GM21723 (cell line): ENCODE measurements at regions not wholly inside any gene's neighbourhood (a gene's known extent, or its start where the extent isn't known, plus 50 kb on each side); places are given as distances from the start of the nearest gene placed in this dataset.

Experiments
- ATAC-seq: cut with Tn5 transposase; IDR thresholded peaks from one replicate; pipeline ENCODE4 v1.9.1; 2021; ENCODE audit warnings: mild to moderate bottlenecking, moderate library complexity; ENCODE audit not compliant: unreplicated experiment

- no peak for ATAC-seq
Measured at GRCh38 chr3:193897731-193898180, 238.2 kb upstream of the HES1 start.

GRCh38 chr3:193899001-193899400 lies 236.9 kb upstream of the HES1 start:
- ATAC-seq: no peak

GRCh38 chr3:193901007-193901406 lies 234.9 kb upstream of the HES1 start:
- no peak for ATAC-seq

GRCh38 chr3:193902607-193903511 lies 233.1 kb upstream of the HES1 start:
- no peak for ATAC-seq

GRCh38 chr3:193903512-193903817 lies 232.5 kb upstream of the HES1 start:
- no peak for ATAC-seq

GRCh38 chr3:193903966-193904365 lies 232.0 kb upstream of the HES1 start:
- no peak for ATAC-seq

GRCh38 chr3:193905541-193906396 lies 230.2 kb upstream of the HES1 start:
- no peak for ATAC-seq

GRCh38 chr3:193906849-193907410 lies 229.0 kb upstream of the HES1 start:
- ATAC-seq: no peak

GRCh38 chr3:193908181-193908744 lies 227.7 kb upstream of the HES1 start:
- no peak for ATAC-seq

- peak; percentile 92 for ATAC-seq
Measured at GRCh38 chr3:193909387-193909786, 226.6 kb upstream of the HES1 start.

- ATAC-seq: no peak
Measured at GRCh38 chr3:193910310-193910709, 225.6 kb upstream of the HES1 start.

GRCh38 chr3:193910886-193911738 lies 224.8 kb upstream of the HES1 start:
- no peak for ATAC-seq

- no peak for ATAC-seq
Measured at GRCh38 chr3:193911784-193912340, 224.1 kb upstream of the HES1 start.

- no peak for ATAC-seq
Measured at GRCh38 chr3:193912621-193913178, 223.2 kb upstream of the HES1 start.

- ATAC-seq: no peak
Measured at GRCh38 chr3:193914602-193915001, 221.3 kb upstream of the HES1 start.

- ATAC-seq: no peak
Measured at GRCh38 chr3:193915099-193915498, 220.8 kb upstream of the HES1 start.

GRCh38 chr3:193915613-193916012 lies 220.3 kb upstream of the HES1 start:
- no peak for ATAC-seq

- no peak for ATAC-seq
Measured at GRCh38 chr3:193917158-193917557, 218.8 kb upstream of the HES1 start.

GRCh38 chr3:193921465-193921864 lies 214.5 kb upstream of the HES1 start:
- ATAC-seq: no peak
